GM19324 (cell line): ENCODE measurements at regions not wholly inside any gene's neighbourhood (a gene's known extent, or its start where the extent isn't known, plus 50 kb on each side); places are given as distances from the start of the nearest gene placed in this dataset.

Source experiments
- ATAC-seq: cut with Tn5 transposase; IDR thresholded peaks from one replicate; pipeline ENCODE4 v1.9.1; 2021; ENCODE audit warnings: mild to moderate bottlenecking, moderate library complexity; ENCODE audit not compliant: unreplicated experiment, low FRiP score

DNA sequence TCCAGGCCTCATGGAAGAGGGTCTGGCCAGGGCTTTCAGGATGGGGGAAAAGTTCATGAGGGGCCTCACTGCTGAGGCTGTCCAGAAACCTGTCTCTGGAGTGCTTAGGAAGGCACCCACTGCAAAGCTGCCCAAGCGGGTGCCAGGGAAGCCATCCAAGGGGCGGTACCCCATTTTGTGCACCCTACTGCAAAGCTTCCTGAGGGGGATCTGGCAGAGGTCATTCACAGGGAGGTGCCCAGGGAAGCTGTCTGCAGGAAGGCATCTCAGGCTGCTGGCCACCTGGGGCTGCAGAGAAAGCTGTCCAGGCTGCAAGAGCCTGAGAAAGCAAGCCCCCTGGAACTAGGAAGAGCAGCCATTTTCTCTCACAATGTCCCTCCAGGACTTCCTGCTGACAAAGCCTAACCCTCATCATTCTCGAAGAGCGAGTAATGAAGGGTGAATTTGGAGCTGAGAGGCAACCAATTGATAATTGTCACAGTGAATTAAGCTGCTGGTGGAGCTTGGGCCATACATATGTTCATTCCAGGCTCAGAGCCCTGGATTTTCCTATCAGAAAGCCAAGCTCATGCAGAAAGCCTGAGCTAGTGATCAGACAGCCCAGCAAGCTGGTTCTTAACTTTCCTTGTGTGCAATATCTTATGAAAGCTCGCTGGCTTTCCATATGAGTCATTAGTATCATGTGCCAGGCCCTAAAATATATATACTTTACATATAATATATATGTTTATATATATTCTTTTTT lies 62.2 kb upstream of the SLC22A16 start:
- ATAC-seq = no peak

- ATAC-seq = no peak
Measured at GRCh38 chr6:110537208-110538123, 61.1 kb upstream of the SLC22A16 start.

DNA sequence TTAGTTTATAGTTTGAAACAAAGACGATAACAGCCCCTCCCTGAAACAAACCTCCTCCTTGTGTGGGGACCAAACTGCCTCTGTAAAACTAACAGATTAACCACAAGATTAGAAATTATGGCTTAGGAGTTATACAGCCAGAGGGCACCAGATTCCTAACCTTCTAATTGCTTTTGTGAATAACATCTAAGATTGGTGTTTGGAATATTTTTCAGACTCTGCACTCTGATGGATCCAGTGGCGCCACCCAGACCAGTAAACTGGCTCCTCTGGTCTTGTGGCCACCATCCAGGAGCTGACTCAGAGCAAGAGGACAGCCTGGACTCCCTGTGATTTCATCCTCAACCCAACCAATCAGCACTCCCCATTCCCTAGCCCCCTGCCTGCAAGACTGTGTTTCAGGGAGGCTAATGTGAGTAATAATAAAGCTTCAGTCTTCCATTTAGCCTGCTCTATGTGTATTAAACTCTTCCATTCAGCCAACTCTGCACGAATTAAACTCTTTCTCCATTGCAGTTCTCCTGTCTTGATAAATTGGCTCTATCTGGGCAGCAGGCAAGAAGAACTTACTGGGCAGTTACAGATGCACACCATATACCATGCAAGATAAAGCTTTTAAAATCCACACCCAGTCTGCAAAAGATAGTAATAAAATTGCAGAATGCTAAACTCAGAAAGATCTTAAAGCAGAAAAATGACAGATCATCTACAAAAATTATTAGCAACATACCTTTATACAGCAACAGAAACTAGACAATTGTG lies 58.5 kb upstream of the SLC22A16 start:
- no peak for ATAC-seq

GRCh38 chr6:110532431-110532830 lies 56.0 kb upstream of the SLC22A16 start:
- ATAC-seq = no peak

DNA sequence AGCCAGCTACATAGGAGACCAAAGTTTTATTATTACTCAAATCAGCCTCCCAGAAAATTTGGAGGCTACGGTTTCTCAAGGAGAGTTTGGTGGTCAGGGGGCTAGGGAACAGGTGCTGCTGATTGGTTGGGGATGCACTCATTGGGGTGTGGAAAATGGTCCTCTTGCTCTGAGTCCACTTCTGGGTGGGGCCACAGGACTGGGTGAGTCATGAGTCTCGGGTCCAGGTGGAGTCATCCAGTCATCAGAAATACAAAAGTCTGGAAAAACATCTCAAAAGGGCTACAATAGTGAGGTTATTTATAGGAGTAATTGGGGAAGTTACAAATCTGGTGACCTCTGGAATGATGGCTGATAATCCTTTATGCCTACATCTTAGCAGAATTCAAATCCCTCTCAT lies 54.3 kb upstream of the SLC22A16 start:
- no peak for ATAC-seq

- no peak for ATAC-seq
Measured at GRCh38 chr6:110529907-110530306, 53.5 kb upstream of the SLC22A16 start.

DNA sequence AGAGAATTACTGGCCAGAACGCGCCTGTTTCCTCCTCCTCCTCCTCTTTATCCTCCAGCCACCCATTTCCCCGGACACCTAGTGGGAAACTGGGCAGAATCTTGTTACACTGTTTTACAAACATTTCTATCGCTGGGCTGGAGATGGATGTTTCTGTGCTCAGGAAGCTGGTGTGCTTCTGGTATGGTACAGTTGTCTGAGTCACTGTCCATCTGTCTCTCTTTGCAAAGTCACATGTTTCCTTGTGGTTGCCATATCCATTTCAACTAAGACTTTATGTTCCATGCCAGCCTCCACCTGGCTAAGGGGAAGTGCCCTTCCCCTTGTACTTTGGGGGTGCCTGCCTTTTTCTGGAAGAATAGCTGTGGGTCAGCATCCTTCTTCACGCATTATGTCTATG lies 52.9 kb upstream of the SLC22A16 start:
- no peak for ATAC-seq

- no peak for ATAC-seq
Measured at GRCh38 chr6:110528930-110529325, 52.5 kb upstream of the SLC22A16 start.

GRCh38 chr6:110528101-110528929 lies 51.9 kb upstream of the SLC22A16 start:
- no peak for ATAC-seq

DNA sequence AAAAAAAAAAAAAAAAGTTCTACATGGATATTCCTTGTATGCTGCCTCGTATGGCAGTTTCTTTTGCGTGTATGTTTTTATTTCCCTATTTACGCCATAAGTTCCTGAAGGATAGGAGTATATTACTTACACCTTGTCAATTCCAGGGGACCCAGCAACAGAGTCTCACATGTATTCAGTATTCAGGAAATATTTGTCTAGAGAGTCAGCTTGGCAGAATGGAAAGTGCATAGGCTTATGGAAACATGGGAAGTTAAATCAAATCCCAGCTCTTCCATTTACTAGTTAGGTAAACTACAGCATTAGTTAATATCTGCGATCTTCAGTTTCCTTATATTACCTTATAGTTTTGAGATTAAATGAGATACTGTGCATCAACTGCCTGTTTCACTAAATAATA lies 51.1 kb upstream of the SLC22A16 start:
- no peak for ATAC-seq

GRCh38 chr6:110526726-110527125 lies 50.3 kb upstream of the SLC22A16 start:
- ATAC-seq = no peak
